SIG-M5 (cell line): ENCODE measurements at regions not wholly inside any gene's neighbourhood (a gene's known extent, or its start where the extent isn't known, plus 50 kb on each side); places are given as distances from the start of the nearest gene placed in this dataset.
"Not testable (repeated sequence)": the region's sequence is repeated elsewhere in the genome, so short reads cannot be mapped to it uniquely, and the experiment has no call there.

Experiments used
- DNase-seq: peaks from one replicate; lab custom pipeline; 2025; lab: John Stamatoyannopoulos, UW

DNA sequence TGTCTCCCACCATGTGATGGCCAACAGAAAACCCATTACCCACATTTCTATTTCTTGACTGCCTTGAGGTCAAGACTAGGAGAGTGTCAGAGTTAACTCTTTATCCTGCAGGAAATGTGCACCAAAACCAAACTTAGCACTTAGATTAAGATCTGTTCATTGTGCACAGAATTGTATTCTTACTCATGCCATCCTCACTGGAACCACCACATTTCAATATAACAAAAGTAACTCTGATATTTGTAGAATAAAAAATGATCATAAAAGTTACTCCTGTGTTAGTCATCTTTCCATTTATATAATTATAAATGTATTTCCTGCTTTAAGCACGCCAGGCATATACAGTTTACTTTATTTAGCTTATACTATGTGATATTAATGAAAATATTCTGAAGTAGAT, 193.0 kb upstream of the DPYD start:
- no peak for DNase-seq

- DNase-seq, result no peak
These were observed 191.8 kb upstream of the DPYD start for GRCh38 chr1:98112626-98113025.

- DNase-seq, result no peak
These were observed 189.8 kb upstream of the DPYD start for GRCh38 chr1:98110674-98111073.

DNA sequence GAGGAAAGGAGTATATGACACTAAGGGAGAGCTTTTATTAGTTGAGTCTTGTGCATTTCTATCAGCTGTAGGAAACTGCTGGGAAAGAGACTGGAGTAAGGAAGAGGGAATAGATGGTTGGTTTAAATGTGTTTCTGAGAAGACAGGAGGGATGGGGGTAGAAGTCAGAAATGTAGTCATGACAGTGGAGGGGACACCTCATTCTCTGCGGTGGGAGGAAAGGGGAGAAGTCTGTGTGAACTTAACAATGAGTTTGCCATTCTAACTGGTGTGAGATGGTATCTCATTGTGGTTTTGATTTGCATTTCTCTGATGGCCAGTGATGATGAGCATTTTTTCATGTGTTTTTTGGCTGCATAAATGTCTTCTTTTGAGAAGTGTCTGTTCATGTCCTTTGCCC, 187.5 kb upstream of the DPYD start:
- not testable (repeated sequence) for DNase-seq

- no peak for DNase-seq
These were observed 186.4 kb upstream of the DPYD start for GRCh38 chr1:98107256-98107655.

DNA sequence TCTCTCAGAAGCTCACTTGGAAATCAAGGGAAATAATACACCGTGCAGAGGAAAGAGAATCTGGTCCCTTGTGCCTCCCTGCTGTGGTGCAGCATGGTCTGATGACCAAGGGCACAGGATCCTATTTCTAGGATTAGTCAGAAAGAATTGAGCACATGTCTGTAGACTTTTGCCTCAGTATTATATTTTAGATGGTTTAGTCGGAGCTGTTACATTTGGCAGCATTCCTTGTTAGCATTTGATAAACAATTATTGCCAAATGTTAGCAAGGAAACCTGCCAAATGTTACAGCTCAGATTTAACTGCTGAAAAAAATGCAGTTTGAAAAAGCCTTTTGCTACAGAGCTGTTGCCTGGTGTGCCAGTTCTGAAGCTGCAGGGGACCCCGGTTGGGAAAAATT, 183.5 kb upstream of the DPYD start:
- DNase-seq, result no peak

DNA sequence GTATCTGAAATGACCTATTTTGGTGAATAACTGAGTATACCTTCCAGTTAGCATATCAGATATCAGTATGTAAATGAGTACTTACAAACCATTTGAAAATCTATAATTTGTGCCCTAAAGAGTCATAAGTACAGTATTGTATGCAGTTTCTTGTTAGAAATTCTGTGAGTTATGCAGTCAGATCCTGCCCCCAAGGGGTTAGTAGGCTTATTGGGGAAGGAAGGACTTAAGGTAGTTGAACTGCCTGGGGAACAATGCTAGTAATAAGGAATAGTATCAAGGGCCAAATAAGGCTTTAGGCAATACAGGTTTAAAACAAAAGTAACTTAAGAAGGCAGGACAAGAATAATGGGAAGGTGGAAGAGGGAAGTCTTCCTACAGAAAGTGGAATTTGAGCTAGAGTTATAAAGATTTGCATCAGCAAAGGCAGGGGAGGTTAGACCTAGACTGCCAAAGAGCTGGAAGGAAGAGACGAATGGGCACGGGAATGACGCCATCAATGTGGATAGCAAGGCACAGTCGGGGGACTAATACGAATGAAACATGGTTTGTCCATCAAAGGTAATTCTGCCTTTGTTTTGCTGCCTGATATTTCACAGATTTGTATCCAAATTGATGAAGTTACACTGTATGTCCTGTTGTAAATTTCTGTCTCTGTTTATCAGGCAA, 182.9 kb upstream of the DPYD start:
- no peak for DNase-seq

GRCh38 chr1:98102345-98103030, 181.7 kb upstream of the DPYD start:
- no peak for DNase-seq

DNA sequence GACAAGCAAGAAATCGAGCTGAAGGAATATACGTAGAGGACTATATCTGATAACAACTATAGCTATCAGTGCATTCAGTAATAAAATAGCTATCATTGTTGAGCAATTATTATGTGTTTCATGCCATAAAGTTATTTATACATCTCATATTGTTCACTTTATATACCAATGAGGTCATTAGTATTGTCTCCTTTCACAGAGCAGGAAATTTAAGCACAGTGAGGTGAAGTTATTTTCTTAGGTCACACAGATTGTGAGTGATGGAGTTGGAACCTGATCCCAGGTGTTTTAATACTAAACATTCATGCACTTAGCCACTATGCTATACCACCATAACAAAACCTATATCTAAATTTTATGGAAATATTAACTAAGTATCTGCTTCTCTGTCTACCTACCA, 180.5 kb upstream of the DPYD start:
- DNase-seq, result no peak

DNA sequence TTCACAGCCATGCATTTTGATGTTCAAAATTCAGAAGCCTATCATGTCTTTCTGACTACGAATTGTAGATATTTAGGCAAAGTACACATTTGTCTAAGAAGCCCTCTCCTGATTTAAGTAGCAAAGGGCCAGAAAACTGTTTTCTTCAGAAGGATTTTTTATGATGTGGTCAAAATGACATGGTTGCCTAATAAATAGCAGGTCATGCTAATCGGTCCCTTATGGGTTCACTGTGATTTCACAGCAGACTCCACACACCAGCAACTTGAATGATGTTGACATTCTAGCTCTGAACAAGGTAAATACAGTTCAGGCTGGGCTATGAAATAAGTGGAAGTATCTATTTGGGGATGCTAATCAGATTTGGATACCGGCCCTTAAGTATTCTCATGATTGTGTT, 178.7 kb upstream of the DPYD start:
- DNase-seq, result no peak

DNA sequence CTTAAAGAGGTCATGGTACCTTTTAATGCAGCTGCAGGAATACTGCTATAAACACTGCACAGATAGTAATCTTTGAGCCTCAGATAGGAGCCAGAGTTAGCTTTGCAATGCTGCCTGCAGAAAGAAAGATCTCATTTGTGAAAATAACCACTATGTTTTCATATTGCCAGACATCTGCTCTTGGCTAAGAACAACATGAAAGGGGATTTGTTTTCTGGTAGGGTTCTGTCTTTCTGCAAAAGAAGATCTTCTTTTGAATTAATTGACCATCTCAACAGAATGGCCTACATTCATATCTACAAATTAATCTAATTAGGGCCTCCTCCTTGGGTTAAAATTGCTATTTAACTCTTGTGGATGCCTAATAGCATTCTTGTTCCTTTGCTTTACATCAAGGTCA, 177.6 kb upstream of the DPYD start:
- DNase-seq, result no peak

DNA sequence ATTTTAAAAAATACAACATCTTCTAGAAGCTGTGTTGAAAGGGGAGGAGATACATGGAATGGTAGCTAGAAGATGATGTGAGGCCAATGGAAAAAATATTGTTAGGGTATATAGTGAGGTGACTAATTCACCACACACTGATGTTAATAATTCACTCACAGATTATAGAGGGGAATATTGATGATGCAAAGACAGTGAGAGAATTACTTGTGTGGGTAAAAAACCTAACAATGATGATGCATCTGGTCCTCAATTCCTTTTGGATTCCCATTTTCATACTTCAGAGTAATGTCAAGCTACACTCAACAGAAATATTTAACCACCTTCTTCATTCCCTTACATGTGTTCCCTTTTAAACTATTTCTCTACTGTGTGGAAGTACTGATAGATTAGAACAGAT, 169.5 kb upstream of the DPYD start:
- no peak for DNase-seq

GRCh38 chr1:98088381-98088780, 167.5 kb upstream of the DPYD start:
- no peak for DNase-seq

GRCh38 chr1:98086796-98087441, 166.1 kb upstream of the DPYD start:
- DNase-seq, result no peak

DNA sequence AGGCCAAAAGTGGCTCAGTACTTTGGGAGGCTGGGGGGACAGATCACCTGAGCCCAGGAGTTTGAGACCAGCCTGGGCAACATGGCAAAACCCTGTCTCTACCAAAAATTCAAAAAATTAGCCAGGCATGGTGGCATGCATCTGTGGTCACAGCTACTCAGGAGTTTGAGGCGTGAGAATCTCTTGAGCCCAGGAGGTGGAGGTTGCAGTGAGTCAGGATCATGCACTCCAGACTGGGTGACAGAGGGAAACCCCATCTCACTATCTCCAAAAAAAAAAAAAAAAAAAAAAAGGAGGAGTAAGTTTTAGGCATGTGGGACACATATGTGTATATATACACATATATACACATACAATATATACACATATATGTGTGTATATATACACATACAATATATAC, 165.3 kb upstream of the DPYD start:
- DNase-seq, result no peak

GRCh38 chr1:98084188-98084587, 163.4 kb upstream of the DPYD start:
- no peak for DNase-seq

GRCh38 chr1:98081944-98082343, 161.1 kb upstream of the DPYD start:
- no peak for DNase-seq

DNA sequence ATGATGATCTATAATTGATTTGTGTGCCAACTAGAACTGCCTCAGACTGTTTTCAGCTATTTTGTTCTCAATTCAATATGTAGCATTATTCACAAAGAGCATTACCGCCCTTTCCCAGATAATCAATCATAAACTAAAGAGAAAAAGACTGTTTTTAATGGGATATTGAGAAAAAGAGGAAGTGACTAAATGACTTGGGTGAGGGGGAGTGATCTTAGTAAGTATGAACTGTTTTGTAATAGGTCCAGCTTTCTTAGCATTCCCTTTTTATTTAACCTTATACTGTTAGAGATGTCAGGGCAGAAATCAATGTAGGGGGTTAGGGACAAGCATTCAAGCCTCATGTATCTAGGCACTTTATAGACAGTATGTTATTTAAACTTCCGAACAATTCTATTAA, 157.8 kb upstream of the DPYD start:
- DNase-seq, result no peak

- DNase-seq, result no peak
These were observed 156.9 kb upstream of the DPYD start for GRCh38 chr1:98077691-98078090.

DNA sequence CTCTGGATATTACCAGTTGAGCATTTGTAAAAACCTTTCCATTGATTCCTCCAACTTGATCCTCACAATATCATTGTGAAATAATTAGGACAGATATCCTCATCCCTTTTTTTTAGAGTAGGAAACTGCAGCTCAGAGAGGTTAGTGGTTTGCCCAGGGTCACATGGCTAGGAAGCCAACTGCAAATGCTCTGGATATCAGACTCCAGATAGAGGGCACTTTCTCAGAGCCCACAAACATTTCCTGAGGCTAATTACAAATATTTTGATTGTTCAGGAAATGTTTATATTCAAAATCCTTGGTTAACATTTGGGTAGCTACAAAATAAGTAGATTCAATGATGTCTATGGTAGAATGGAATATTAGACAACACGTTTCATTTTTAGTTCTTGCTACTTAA, 154.8 kb upstream of the DPYD start:
- no peak for DNase-seq

- DNase-seq, result no peak
These were observed 153.0 kb upstream of the DPYD start for GRCh38 chr1:98073823-98074222.

DNA sequence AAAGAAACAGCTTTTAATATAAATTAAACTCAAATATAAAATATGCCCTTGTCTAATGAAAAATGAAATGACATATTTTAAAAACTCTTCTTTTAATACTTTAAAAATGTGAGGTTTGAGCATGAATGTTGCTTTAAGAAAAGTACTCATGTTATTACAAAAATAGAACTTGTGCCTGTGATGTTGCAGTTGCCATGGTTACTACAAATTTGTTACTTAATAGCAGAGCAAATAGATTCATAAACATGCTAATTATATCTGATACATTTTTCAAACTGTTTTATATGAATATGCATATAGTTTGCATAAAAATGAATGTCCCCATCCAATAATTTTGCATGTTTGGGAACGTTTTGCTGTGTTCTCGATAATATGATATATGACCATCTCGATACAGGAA, 152.3 kb upstream of the DPYD start:
- no peak for DNase-seq

DNA sequence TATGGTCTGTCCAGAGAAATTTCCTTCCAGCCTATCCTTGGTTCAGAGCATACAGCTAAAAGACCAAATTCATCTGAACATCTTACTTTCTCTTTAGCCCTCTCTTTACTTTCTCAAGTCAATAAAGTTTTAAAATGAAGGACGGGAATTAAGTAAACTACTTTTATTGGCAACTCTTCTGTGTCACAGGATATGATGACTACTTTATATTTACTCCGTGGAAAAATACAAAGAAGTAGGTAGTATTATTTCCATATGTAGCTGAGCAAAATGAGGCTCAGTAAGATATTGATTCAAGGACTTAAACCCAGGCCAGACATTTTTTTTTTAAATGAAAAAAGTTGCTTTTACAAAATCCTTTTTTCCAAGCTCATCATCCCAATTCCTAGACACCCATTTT, 151.2 kb upstream of the DPYD start:
- DNase-seq, result no peak

DNA sequence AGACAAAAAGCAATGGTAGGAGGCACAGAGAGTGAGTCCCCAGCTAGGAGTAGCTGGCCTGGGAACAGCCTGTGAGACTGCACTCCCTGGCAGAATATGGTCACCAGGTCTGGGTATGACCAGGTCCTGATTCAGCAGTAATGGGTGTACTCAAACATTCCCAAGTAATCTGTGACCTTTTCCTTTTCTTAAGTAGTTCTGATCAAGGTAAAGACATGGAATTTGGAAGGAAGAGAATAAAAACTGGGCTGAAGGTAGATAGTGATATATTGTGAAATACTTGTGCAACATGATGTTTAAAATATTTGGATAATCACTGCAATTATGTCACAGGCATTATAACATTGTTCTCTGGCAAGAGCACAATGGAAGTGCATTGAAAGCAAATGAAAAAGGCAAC, 147.2 kb upstream of the DPYD start:
- DNase-seq, result no peak
